SU-DHL-6 (cell line): ENCODE measurements at regions not wholly inside any gene's neighbourhood (a gene's known extent, or its start where the extent isn't known, plus 50 kb on each side); places are given as distances from the start of the nearest gene placed in this dataset.

Experiments
- H2AFZ ChIP-seq: fragments of 200-600 bp; sonication (generic); 2 replicates; pipeline ENCODE4 v1.6.1; 2014; ENCODE audit warnings: low read depth, mild to moderate bottlenecking, moderate library complexity, mixed read lengths, antibody characterized with exemption, low read length; ENCODE audit not compliant: severe bottlenecking
- H3F3A ChIP-seq: fragments of 200-600 bp; shearing (Covaris generic); 2 replicates; pipeline ENCODE4 v1.6.0; 2016; ENCODE audit warnings: antibody characterized with exemption, mild to moderate bottlenecking; ENCODE audit not compliant: insufficient read depth
- H3K27ac ChIP-seq: fragments of 200-600 bp; sonication (generic); 2 replicates; pipeline ENCODE4 v1.5.1; 2016; ENCODE audit warnings: low read depth, mild to moderate bottlenecking, low read length, moderate library complexity, mixed read lengths
- H3K27me3 ChIP-seq: fragments of 200-600 bp; sonication (generic), shearing (Covaris generic); 2 replicates; pipeline ENCODE4 v1.6.0; 2014; ENCODE audit warnings: mild to moderate bottlenecking, low read length
- H3K36me3 ChIP-seq: fragments of 200-600 bp; sonication (generic); 2 replicates; pipeline ENCODE4 v1.6.1; 2014; ENCODE audit warnings: mild to moderate bottlenecking, low read length, mixed read lengths
- H3K4me2 ChIP-seq: fragments of 300-600, 200-600 bp; shearing (Covaris generic), sonication (generic); 2 replicates; pipeline ENCODE4 v1.6.0; 2014; ENCODE audit warnings: low read length, low read depth, mild to moderate bottlenecking; ENCODE audit not compliant: poor library complexity, severe bottlenecking
- H3K4me3 ChIP-seq: fragments of 200-600 bp; sonication (generic); 2 replicates; pipeline ENCODE4 v1.5.1; 2014; ENCODE audit warnings: antibody characterized with exemption, low read length, mild to moderate bottlenecking, mixed read lengths; ENCODE audit not compliant: insufficient read depth, poor library complexity, severe bottlenecking
- H3K79me2 ChIP-seq: fragments of 200-600 bp; sonication (generic); 2 replicates; pipeline ENCODE4 v1.6.1; 2014; ENCODE audit warnings: mild to moderate bottlenecking, low read length, moderate library complexity; ENCODE audit not compliant: insufficient read depth
- H3K9ac ChIP-seq: fragments of 200-600 bp; sonication (generic); 2 replicates; pipeline ENCODE4 v1.7.0; 2014; ENCODE audit warnings: mild to moderate bottlenecking, low read length
- H3K9me2 ChIP-seq: fragments of 200-600 bp; sonication (generic); replicated peaks from 2 replicates; pipeline ENCODE4 v1.6.1; 2014; ENCODE audit warnings: low read length; ENCODE audit not compliant: insufficient read depth
- H3K9me3 ChIP-seq: fragments of 200-600 bp; sonication (generic); 2 replicates; pipeline ENCODE4 v1.6.1; 2014; ENCODE audit warnings: low read length, mixed read lengths; ENCODE audit not compliant: insufficient read depth
- H4K20me1 ChIP-seq: fragments of 200-600 bp; sonication (generic); 2 replicates; pipeline ENCODE4 v1.6.1; 2014; ENCODE audit warnings: low read depth, mild to moderate bottlenecking, antibody characterized with exemption, low read length, moderate library complexity, mixed read lengths
- CTCF ChIP-seq: fragments of 200-600 bp; sonication (generic); IDR thresholded peaks from one replicate; pipeline ENCODE4 v1.5.1; 2017; ENCODE audit warnings: antibody characterized with exemption, mild to moderate bottlenecking, low read length, moderate library complexity; ENCODE audit not compliant: insufficient read depth, poor library complexity, severe bottlenecking
- EZH2phosphoT487 ChIP-seq: fragments of 200-600 bp; sonication (generic), shearing (Covaris generic); conservative IDR thresholded peaks from 2 replicates; pipeline ENCODE4 v1.6.1; 2018; ENCODE audit warnings: mild to moderate bottlenecking, antibody characterized with exemption, low read length, moderate library complexity, mixed read lengths

DNA sequence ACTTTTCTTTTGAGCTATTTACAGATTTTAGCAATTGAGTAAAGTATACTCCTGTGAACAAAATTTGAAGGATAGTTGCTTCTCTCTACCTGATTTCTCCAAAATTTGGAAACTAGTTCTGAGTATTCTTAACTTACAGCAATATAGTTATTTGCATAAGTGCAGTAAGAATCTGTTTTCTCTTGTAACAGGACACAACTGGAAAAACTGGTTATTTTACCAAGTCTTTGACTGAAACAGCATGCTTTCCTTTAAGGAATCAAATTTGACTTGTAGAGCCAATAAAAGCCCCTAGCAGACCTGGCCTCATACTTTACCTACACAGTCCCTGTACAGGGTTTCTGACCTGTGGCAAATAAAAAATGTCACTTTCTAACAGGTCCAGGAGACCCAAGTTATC, 301.9 kb upstream of the POU5F2 start:
- no peak overlapping the region for H3K9ac ChIP-seq
- H3K4me3 ChIP-seq: no peak overlapping the region
- no peaks in the 10 kb centered on the region for H3K9me2 ChIP-seq
- no peak overlapping the region for H3K27ac ChIP-seq
- TF ChIP-seq CTCF (no peak), EZH2phosphoT487 (no peak)
- no peaks in the 10 kb centered on the region for H3K9me3 ChIP-seq
- no peaks in the 10 kb centered on the region for H3K27me3 ChIP-seq
- no peak overlapping the region for H2AFZ ChIP-seq
- H3F3A ChIP-seq: no peaks in the 10 kb centered on the region
- peaks cover 14% of the 10 kb centered on the region; the same call in 1 of the 2 replicates for H3K36me3 ChIP-seq
- no peaks in the 10 kb centered on the region for H4K20me1 ChIP-seq
- H3K4me2 ChIP-seq: no peak overlapping the region
- no peaks in the 10 kb centered on the region for H3K79me2 ChIP-seq

DNA sequence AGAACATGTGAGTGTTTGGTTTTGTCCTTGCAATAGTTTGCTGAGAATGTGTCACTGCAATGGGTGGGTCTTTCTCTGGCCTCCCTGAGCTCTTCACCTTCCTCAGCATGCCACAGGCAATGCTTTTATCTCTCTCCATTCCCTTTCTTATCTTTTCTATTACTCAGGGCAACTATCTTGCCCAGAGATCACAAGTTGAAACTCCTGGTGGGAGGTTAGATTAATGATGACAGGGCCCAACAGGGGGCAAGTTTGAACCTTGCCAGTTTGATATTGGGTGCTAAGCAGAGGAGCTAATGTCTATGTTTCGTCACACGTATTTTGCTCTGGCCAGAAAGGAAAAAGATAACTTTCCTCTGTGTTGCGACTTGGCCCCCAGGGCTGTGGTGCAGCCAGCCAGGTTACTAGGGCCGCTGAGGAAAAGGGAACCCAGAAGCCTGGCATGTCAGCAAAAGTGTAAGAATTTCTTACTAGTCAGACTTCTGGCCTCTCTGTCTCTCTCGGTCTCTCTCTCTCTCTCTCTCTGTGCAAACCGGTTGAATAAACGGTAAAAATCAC, 299.3 kb upstream of the POU5F2 start:
- Histone ChIP-seq H3K27me3 (no peaks in the 10 kb centered on the region), H3K9ac (no peak overlapping the region), H3K27ac (no peak overlapping the region), H4K20me1 (no peaks in the 10 kb centered on the region), H3K36me3 (peaks cover 12% of the 10 kb centered on the region; the same call in 1 of the 2 replicates), H2AFZ (no peak overlapping the region), H3K9me3 (no peaks in the 10 kb centered on the region), H3F3A (no peaks in the 10 kb centered on the region), H3K4me3 (no peak overlapping the region), H3K9me2 (no peaks in the 10 kb centered on the region), H3K4me2 (no peak overlapping the region), H3K79me2 (no peaks in the 10 kb centered on the region)
- TF ChIP-seq CTCF: no peak
- no peak for TF ChIP-seq EZH2phosphoT487

- Histone ChIP-seq H3K4me2 (no peak overlapping the region), H3K27me3 (no peaks in the 10 kb centered on the region), H3K9ac (no peak overlapping the region), H4K20me1 (no peaks in the 10 kb centered on the region), H3F3A (no peaks in the 10 kb centered on the region), H3K27ac (no peak overlapping the region), H3K4me3 (no peak overlapping the region), H3K9me3 (no peaks in the 10 kb centered on the region), H3K9me2 (no peaks in the 10 kb centered on the region), H2AFZ (no peak overlapping the region), H3K79me2 (no peaks in the 10 kb centered on the region), H3K36me3 (peaks cover 2% of the 10 kb centered on the region; the same call in 1 of the 2 replicates)
- TF ChIP-seq EZH2phosphoT487 (no peak), CTCF (no peak)
Measured at GRCh38 chr5:94039101-94039500, 297.7 kb upstream of the POU5F2 start.

DNA sequence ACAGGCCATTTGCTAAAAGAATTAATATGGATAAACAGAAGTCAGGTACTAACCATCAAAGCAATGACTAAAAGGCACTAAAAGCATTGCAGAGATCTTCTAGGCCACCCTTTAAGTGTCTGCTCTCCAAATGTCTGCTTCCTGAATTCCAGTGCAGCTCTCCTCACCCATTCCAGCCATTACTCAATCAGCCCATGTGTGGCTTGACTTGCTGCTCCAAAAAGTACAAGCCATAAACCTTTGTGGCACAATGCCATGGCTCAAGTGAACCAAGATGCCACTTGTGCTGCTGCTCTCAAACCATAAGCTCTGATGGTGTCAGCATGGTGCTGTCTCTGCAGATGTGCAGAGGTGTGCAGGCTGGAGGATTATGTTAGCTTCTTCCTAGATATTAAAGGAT, 290.2 kb upstream of the POU5F2 start:
- Histone ChIP-seq H4K20me1 (no peaks in the 10 kb centered on the region), H3K27ac (no peak overlapping the region), H3K36me3 (no peaks in the 10 kb centered on the region), H3K27me3 (no peaks in the 10 kb centered on the region), H3K4me2 (no peak overlapping the region), H3F3A (no peaks in the 10 kb centered on the region), H2AFZ (no peak overlapping the region), H3K9me3 (no peaks in the 10 kb centered on the region), H3K9me2 (no peaks in the 10 kb centered on the region), H3K4me3 (no peak overlapping the region), H3K9ac (no peak overlapping the region), H3K79me2 (no peaks in the 10 kb centered on the region)
- TF ChIP-seq EZH2phosphoT487 (no peak), CTCF (no peak)
